Kidney (tissue), 13 donors: ENCODE measurements at regions not wholly inside any gene's neighbourhood (a gene's known extent, or its start where the extent isn't known, plus 50 kb on each side); places are given as distances from the start of the nearest gene placed in this dataset.

ENCODE experiments used
- DNase-seq, 5 donors: peaks; one replicate each; pipeline ENCODE4 v3.0.0-alpha.2; 2013 to 2020
- FAIRE-seq: peaks from 2 replicates; lab custom pipeline; 2012; peaks lifted over from hg19 to GRCh38; lab: Jason Lieb, UNC
- H3K27ac ChIP-seq, 2 donors: one replicate each; pipeline ENCODE4 v1.7.0; 2013; ENCODE audit warnings: low read depth in 2 of 2, low read length in 2 of 2, inconsistent platforms in 1 of 2
- H3K27me3 ChIP-seq: one replicate; pipeline ENCODE4 v1.7.1; 2013; ENCODE audit warnings: low read length, inconsistent platforms; ENCODE audit not compliant: control insufficient read depth, insufficient read depth
- H3K36me3 ChIP-seq, 3 donors: one replicate each; pipeline versions ENCODE4 v1.7.0 to v1.7.1; 2013; ENCODE audit warnings: low read length in 3 of 3, control low read depth in 1 of 3, inconsistent platforms in 1 of 3; ENCODE audit not compliant: insufficient read depth in 3 of 3, control insufficient read depth in 2 of 3
- H3K4me1 ChIP-seq, 3 donors: one replicate each; pipeline versions ENCODE4 v1.7.0 to v1.7.1; 2013; ENCODE audit warnings: low read length in 3 of 3, inconsistent platforms in 1 of 3, low read depth in 1 of 3; ENCODE audit not compliant: control insufficient read depth in 2 of 3, insufficient read depth in 2 of 3
- H3K4me3 ChIP-seq, 3 donors: one replicate each; pipeline versions ENCODE4 v1.7.0 to v1.8.1; 2013; ENCODE audit warnings: low read length in 3 of 3, control low read depth in 1 of 3, inconsistent platforms in 1 of 3
- H3K9ac ChIP-seq, 3 donors: one replicate each; pipeline versions ENCODE4 v1.7.0 to v1.7.1; 2013; ENCODE audit warnings: low read length in 3 of 3, control low read depth in 1 of 3, inconsistent platforms in 1 of 3
- H3K9me3 ChIP-seq, 3 donors: one replicate each; pipeline versions ENCODE4 v1.7.0 to v1.7.1; 2013; ENCODE audit warnings: low read length in 3 of 3, control low read depth in 1 of 3, inconsistent platforms in 1 of 3; ENCODE audit not compliant: control insufficient read depth in 2 of 3, insufficient read depth in 1 of 3
- CTCF ChIP-seq: IDR thresholded peaks from 3 replicates; pipeline ENCODE4 v1.5.1; 2012; ENCODE audit warnings: mild to moderate bottlenecking, moderate library complexity, borderline replicate concordance; ENCODE audit not compliant: insufficient read depth; ENCODE audit errors: extremely low read depth
- intact Hi-C: fragments of 100-400 bp; cut with DNase I; formaldehyde crosslinking; loops from one replicate; pipeline ENCODE4 v1.11.1; 2022
- donor health status: control.
- donor health status: control.
- donor health status: control.
- donor health status: control.
- donor health status: control.
- donor health status: DM: yes; HTN: yes; CAD: no.
- donor health status: Normal renal cell carcinoma (clear cell type).

DNA sequence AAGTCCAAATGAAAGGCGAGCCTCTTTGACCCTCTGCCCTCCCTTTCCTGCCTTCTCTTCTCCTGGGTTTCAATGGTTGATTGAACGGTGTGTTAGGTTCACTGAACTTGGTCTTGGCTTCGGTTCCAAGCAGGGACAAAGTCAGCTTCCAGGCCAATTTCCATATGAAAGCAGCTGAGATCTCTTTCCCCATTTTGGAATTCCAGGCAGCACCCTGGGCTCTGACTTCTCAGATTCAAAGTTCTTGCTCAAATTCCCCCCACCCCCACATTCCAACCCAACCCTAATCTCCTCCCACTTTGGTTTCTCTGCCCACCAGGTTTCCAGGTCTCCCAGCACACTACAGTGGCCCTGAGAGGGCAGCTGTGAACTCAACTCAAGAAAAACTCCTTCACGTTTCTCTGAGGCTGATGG is 231.0 kb downstream of the INSIG2 start:
- no peak overlapping the region for H3K9ac ChIP-seq
- DNase-seq = peak in 3 of 5 donors; percentile 46 to 66 (median 50)
- no peak overlapping the region for H3K4me3 ChIP-seq
- no peaks in the 10 kb centered on the region for H3K27me3 ChIP-seq
- TF ChIP-seq CTCF = no peak
- intact Hi-C loops = no loop called here
- no peaks in the 10 kb centered on the region for H3K36me3 ChIP-seq
- H3K4me1 ChIP-seq = peaks cover 0 to 6% (median 0%) of the 10 kb centered on the region in 3 donors
- no peaks in the 10 kb centered on the region for H3K9me3 ChIP-seq
- no peak overlapping the region for H3K27ac ChIP-seq
- no peak for FAIRE-seq

DNA sequence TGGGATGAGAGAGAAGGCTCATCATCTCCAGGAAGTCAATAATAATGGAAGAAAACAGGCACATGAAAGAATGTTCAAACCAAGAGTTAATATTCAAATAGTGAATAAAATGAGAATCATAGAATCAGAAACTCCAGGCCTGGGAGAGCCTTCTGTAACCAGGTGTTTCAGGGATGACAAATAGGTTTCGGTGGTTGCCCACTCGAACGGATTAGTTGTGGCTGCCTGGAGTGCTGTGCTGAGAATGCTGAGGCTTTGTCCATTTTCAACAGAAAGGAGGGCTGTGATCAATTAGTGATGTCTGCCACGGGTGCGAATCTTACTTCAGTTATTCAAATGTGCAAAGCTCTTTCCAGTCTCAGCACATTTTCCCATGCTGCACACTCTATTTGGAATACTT is 227.3 kb downstream of the INSIG2 start:
- no peak overlapping the region for H3K9ac ChIP-seq
- H3K4me1 ChIP-seq = no peaks in the 10 kb centered on the region
- no peaks in the 10 kb centered on the region for H3K27me3 ChIP-seq
- no peaks in the 10 kb centered on the region for H3K9me3 ChIP-seq
- H3K4me3 ChIP-seq = no peak overlapping the region
- intact Hi-C loops = no loop called here
- no peaks in the 10 kb centered on the region for H3K36me3 ChIP-seq
- DNase-seq (no peak), FAIRE-seq (no peak)
- no peak for TF ChIP-seq CTCF
- H3K27ac ChIP-seq = no peak overlapping the region

- Histone ChIP-seq H3K36me3 (no peaks in the 10 kb centered on the region), H3K4me3 (no peak overlapping the region), H3K27ac (no peak overlapping the region), H3K4me1 (no peaks in the 10 kb centered on the region), H3K9ac (no peak overlapping the region), H3K9me3 (no peaks in the 10 kb centered on the region), H3K27me3 (no peaks in the 10 kb centered on the region)
- TF ChIP-seq CTCF = no peak
- intact Hi-C loops = no loop called here
- DNase-seq (peak in 4 of 5 donors; percentile 76 to 81 (median 78)), FAIRE-seq (no peak)
Observed at GRCh38 chr2:118312969-118313756, 224.9 kb downstream of the INSIG2 start.
